ENCODE measurements at regions not wholly inside any gene's neighbourhood (a gene's known extent, or its start where the extent isn't known, plus 50 kb on each side); places are given as distances from the start of the nearest gene placed in this dataset.
"Not testable (repeated sequence)": the region's sequence is repeated elsewhere in the genome, so short reads cannot be mapped to it uniquely, and the experiment has no call there.

DNA sequence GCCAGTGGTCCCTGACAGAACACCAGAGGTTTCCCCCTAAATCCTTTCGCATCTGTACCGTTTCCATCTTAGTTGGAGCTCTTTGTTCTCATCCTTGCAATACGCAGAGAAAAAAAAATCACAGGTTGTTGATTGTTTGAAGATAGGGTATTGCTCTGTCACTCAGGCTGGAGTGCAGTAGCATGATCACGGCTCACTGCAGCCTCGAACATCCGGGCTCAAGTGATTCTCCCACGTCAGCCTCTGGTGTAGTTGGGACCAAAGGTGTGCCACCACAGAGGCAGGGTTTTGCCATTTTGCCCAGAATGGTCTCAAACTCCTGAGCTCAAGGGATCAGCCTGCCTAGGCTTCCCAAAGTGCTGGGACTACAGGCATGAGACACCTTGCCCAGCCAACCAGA lies 185.9 kb downstream of the FAM72C start:
- not testable (repeated sequence) for H3K36me3 ChIP-seq (ENCODE audit: control insufficient read depth, insufficient read depth, low read length); H3K4me1 ChIP-seq (ENCODE audit: control insufficient read depth, insufficient read depth, low read length, poor library complexity, severe bottlenecking); DNase-seq; H3K27ac ChIP-seq (ENCODE audit: insufficient read depth, low read length, poor library complexity, severe bottlenecking); H3K27me3 ChIP-seq (replicated peaks; ENCODE audit: control insufficient read depth, insufficient read depth, low read length, poor library complexity, severe bottlenecking); H3K9me3 ChIP-seq (ENCODE audit: control insufficient read depth, low read length); H3K4me3 ChIP-seq (ENCODE audit: insufficient read depth, low read depth, low read length, poor library complexity, severe bottlenecking)

DNA sequence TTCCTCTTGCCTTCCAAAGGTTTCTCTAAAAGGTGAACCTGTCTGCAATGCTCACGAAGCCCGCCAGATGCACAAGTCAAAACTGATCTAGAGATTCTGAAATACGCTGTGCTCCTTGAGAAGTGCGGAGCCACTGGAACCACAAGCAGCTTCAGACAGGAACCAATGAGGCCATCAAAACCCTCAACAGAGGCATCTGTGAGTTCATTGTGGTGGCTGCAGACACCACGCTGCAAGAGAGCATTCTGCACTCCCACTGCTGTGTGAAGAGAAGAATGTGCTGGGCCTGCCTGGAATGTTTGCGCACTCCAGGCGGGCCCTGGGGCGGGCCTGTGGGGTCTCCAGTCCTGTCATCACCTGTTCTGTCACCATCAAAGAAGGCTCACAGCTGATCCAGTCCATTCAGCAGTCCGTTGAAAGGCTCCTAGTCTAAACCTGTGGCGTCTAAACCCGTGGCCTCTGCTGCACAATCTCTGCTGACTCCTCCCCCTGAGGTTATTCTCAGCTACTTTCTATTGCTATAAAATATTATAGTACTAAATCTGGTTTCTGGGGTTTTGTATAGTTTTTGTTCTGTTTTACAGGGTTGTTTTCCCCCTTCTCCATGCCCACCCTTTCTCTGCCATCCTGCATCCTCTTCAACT lies 187.4 kb downstream of the FAM72C start:
- H3K27ac ChIP-seq (ENCODE audit: insufficient read depth, low read length, poor library complexity, severe bottlenecking); H3K4me3 ChIP-seq (ENCODE audit: insufficient read depth, low read depth, low read length, poor library complexity, severe bottlenecking); H3K36me3 ChIP-seq (ENCODE audit: control insufficient read depth, insufficient read depth, low read length); H3K4me1 ChIP-seq (ENCODE audit: control insufficient read depth, insufficient read depth, low read length, poor library complexity, severe bottlenecking); DNase-seq; H3K27me3 ChIP-seq (replicated peaks; ENCODE audit: control insufficient read depth, insufficient read depth, low read length, poor library complexity, severe bottlenecking); H3K9me3 ChIP-seq (ENCODE audit: control insufficient read depth, low read length): not testable (repeated sequence)

DNA sequence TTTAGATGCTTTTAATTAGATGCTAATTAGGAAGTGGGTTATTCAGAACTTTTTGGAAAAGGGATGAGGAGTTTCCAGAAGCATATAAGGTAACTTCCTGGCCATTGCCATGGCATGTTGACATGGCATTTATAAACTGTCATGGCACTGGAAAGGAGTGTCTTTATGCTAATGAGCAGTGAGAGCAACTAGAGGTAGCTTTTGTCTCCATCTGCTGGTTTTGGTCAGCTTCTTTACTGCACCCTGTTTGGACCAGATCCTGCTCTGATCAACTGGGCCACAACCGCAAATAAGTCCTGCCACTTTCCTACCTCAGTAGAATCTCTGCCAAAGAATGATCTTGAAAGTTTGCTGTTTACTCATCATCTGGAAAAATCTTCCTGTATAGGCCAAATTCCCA lies 193.6 kb downstream of the FAM72C start:
- not testable (repeated sequence) for DNase-seq; H3K4me1 ChIP-seq (ENCODE audit: control insufficient read depth, insufficient read depth, low read length, poor library complexity, severe bottlenecking); H3K27me3 ChIP-seq (replicated peaks; ENCODE audit: control insufficient read depth, insufficient read depth, low read length, poor library complexity, severe bottlenecking); H3K27ac ChIP-seq (ENCODE audit: insufficient read depth, low read length, poor library complexity, severe bottlenecking); H3K36me3 ChIP-seq (ENCODE audit: control insufficient read depth, insufficient read depth, low read length); H3K9me3 ChIP-seq (ENCODE audit: control insufficient read depth, low read length); H3K4me3 ChIP-seq (ENCODE audit: insufficient read depth, low read depth, low read length, poor library complexity, severe bottlenecking)

DNA sequence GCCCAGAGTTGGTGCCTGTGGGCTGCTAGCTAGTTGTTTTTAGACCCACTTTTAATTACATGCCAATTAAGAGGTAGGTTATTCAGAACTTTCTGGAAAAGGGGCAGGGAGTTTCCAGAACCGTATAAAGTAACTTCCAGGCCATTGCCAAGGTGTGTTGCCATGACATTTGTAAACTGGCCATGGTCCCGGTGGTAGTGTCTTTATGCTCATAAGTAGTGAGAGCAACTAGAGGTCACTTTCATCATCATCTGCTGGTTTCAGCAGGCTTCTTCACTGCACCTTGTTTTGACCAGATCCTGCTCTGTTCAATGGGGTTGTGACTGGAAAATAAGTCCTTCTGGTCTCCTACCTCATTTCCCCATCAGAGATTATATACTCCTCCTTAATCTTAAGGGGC lies 207.0 kb downstream of the FAM72C start:
- not testable (repeated sequence) for H3K36me3 ChIP-seq (ENCODE audit: control insufficient read depth, insufficient read depth, low read length); H3K4me3 ChIP-seq (ENCODE audit: insufficient read depth, low read depth, low read length, poor library complexity, severe bottlenecking); H3K27ac ChIP-seq (ENCODE audit: insufficient read depth, low read length, poor library complexity, severe bottlenecking); H3K27me3 ChIP-seq (replicated peaks; ENCODE audit: control insufficient read depth, insufficient read depth, low read length, poor library complexity, severe bottlenecking); DNase-seq; H3K9me3 ChIP-seq (ENCODE audit: control insufficient read depth, low read length); H3K4me1 ChIP-seq (ENCODE audit: control insufficient read depth, insufficient read depth, low read length, poor library complexity, severe bottlenecking)

DNA sequence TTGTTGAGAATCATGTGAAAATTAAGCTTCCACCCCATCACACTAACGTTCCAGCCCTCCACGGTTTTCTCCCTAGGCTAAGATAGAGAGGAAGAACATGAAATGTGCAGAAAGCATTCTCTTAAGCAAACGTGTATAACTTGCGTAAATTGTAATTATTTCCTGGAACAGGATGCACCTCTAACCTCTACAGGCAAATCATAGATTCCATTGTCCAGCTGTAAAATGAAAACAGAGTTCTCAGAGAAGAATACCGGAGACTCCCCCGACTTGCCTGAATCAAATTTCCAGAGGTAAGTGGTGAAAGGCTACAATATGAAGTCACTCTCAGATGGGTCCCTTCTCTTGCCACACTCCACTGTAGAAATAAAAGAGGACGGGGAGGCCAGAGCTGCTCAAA lies 211.4 kb downstream of the FAM72C start:
- not testable (repeated sequence) for H3K36me3 ChIP-seq (ENCODE audit: control insufficient read depth, insufficient read depth, low read length); DNase-seq; H3K27me3 ChIP-seq (replicated peaks; ENCODE audit: control insufficient read depth, insufficient read depth, low read length, poor library complexity, severe bottlenecking); H3K9me3 ChIP-seq (ENCODE audit: control insufficient read depth, low read length); H3K4me1 ChIP-seq (ENCODE audit: control insufficient read depth, insufficient read depth, low read length, poor library complexity, severe bottlenecking); H3K27ac ChIP-seq (ENCODE audit: insufficient read depth, low read length, poor library complexity, severe bottlenecking); H3K4me3 ChIP-seq (ENCODE audit: insufficient read depth, low read depth, low read length, poor library complexity, severe bottlenecking)

DNA sequence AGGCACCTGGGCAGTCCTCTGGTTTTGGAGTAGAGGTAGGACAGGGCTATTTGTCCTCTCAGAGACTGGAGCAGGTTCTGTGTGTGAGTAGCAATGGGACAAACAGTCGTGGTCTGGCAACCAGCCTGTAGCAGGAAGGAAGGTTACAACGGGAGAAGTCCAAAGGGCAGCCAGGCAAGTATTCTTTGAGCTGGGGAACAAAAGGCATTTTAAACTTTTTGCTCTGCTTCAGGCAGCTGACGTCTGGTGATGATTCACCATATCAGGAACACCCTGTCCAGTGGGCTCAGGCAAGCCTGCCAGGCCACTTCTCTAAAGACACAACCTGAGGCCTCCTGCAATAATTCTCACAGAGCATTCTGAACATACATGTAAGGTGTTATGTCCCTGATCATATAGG lies 215.8 kb downstream of the FAM72C start:
- H3K4me1 ChIP-seq (ENCODE audit: control insufficient read depth, insufficient read depth, low read length, poor library complexity, severe bottlenecking): not testable (repeated sequence)

DNA sequence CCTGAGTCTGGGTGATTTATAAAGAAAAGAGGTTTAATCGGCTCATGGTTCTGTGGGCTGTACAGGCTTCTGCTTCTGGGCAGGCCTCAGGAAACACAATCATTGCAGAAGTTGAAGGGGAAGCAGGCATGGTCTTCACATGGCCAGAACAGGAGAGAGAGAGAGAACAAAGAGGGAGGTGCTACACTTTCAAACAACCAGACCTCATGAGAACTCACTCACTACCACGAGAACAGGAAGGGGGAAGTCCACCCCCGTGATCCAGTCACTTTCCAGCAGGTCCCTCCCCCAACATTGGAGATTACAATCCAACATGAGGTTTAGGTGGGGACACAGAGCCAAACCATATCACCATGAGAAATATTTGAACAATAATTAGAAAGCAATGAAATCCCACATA lies 222.9 kb downstream of the FAM72C start:
- H3K36me3 ChIP-seq (ENCODE audit: control insufficient read depth, insufficient read depth, low read length): no peaks in the 10 kb centered on the region
- no peak overlapping the region for H3K27ac ChIP-seq (ENCODE audit: insufficient read depth, low read length, poor library complexity, severe bottlenecking)
- no peaks in the 10 kb centered on the region for H3K27me3 ChIP-seq (replicated peaks; ENCODE audit: control insufficient read depth, insufficient read depth, low read length, poor library complexity, severe bottlenecking)
- H3K4me3 ChIP-seq (ENCODE audit: insufficient read depth, low read depth, low read length, poor library complexity, severe bottlenecking): no peak overlapping the region
- DNase-seq: no peak
- no peaks in the 10 kb centered on the region for H3K4me1 ChIP-seq (ENCODE audit: control insufficient read depth, insufficient read depth, low read length, poor library complexity, severe bottlenecking)
- H3K9me3 ChIP-seq (ENCODE audit: control insufficient read depth, low read length): no peaks in the 10 kb centered on the region

More for the DNA sequence above, 215.8 kb downstream of the FAM72C start:
- H3K27me3 ChIP-seq (replicated peaks; ENCODE audit: control insufficient read depth, insufficient read depth, low read length, poor library complexity, severe bottlenecking); H3K36me3 ChIP-seq (ENCODE audit: control insufficient read depth, insufficient read depth, low read length); DNase-seq; H3K4me3 ChIP-seq (ENCODE audit: insufficient read depth, low read depth, low read length, poor library complexity, severe bottlenecking); H3K27ac ChIP-seq (ENCODE audit: insufficient read depth, low read length, poor library complexity, severe bottlenecking); H3K9me3 ChIP-seq (ENCODE audit: control insufficient read depth, low read length): not testable (repeated sequence)

DNA sequence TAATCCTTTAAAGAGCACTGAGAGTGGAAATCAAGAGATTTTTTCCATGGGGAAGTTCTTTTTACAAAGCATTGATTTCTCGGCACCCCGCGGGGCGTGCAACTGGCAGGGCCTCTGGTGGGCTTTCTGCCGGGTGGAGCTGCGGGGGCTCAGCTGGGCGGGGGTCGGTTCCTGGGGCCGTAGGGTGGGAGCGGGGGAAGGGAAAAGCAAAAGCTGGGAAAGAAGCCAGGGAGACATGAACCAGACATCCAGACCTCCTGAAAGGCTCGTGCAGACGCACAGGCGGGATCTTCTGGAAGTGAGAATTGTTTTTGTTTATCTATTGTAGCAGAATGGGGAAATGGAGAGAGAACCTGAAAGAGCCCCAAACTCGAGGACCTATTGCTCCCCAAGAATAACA lies 235.2 kb downstream of the FAM72C start:
- no peak overlapping the region for H3K27ac ChIP-seq (ENCODE audit: insufficient read depth, low read length, poor library complexity, severe bottlenecking)
- no peaks in the 10 kb centered on the region for H3K27me3 ChIP-seq (replicated peaks; ENCODE audit: control insufficient read depth, insufficient read depth, low read length, poor library complexity, severe bottlenecking)
- DNase-seq: no peak
- H3K4me1 ChIP-seq (ENCODE audit: control insufficient read depth, insufficient read depth, low read length, poor library complexity, severe bottlenecking): no peaks in the 10 kb centered on the region
- H3K9me3 ChIP-seq (ENCODE audit: control insufficient read depth, low read length): no peaks in the 10 kb centered on the region
- no peak overlapping the region for H3K4me3 ChIP-seq (ENCODE audit: insufficient read depth, low read depth, low read length, poor library complexity, severe bottlenecking)
- no peaks in the 10 kb centered on the region for H3K36me3 ChIP-seq (ENCODE audit: control insufficient read depth, insufficient read depth, low read length)

DNA sequence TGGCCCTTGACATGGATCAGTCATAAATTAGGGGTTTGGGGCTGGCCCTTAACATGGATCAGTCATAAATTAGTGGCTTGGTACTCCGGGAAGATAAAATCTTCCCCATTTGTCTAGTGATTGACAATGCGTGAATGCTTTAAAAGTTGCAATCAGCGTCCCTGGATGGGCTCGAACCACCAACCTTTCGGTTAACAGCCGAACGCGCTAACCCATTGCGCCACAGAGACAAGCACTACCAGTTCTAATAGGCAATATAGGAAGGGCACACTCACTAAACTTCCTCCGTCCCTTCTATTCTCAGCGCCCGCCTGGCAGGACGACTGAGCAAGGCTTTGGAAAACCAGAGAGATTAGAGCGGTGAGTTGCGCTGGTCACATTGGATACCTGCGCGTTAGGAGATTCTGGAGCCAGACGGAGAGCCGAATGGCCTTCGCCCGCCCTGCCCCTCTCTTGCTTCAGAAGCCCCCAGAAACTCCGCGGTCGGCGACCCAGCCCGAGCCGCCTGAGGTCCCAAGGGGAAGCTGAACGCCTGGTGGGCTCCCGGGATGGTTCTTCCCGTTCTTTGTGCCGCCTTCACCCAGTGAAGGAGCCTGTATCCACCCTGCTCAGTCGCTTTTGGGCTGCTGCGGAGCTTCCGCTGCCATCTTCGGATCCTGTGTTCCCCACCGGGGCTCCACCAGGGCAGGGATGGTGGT lies 235.9 kb downstream of the FAM72C start:
- DNase-seq: no peak
- H3K27me3 ChIP-seq (replicated peaks; ENCODE audit: control insufficient read depth, insufficient read depth, low read length, poor library complexity, severe bottlenecking): no peaks in the 10 kb centered on the region
- H3K9me3 ChIP-seq (ENCODE audit: control insufficient read depth, low read length): no peaks in the 10 kb centered on the region
- no peaks in the 10 kb centered on the region for H3K4me1 ChIP-seq (ENCODE audit: control insufficient read depth, insufficient read depth, low read length, poor library complexity, severe bottlenecking)
- no peaks in the 10 kb centered on the region for H3K36me3 ChIP-seq (ENCODE audit: control insufficient read depth, insufficient read depth, low read length)
- no peak overlapping the region for H3K4me3 ChIP-seq (ENCODE audit: insufficient read depth, low read depth, low read length, poor library complexity, severe bottlenecking)
- H3K27ac ChIP-seq (ENCODE audit: insufficient read depth, low read length, poor library complexity, severe bottlenecking): no peak overlapping the region

DNA sequence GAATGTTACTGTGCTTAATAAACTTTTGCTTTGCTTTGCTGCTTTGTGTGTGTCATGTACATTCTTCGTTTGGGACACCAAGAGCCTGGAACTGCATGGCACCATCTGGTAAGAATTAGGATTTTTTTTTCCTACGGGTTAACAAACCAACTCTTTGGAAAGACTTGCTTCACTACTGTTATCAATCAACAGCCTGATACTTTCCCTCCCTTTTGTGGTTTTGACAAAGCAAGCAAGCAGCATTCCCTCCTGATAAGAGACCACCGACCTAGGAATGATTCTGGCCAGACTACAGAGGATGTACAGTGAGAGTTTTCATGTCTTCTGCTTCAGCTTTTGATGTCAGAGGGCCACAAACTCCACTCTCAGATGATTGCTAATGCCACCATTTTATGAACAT lies 237.5 kb downstream of the FAM72C start:
- H3K9me3 ChIP-seq (ENCODE audit: control insufficient read depth, low read length); H3K4me3 ChIP-seq (ENCODE audit: insufficient read depth, low read depth, low read length, poor library complexity, severe bottlenecking); H3K27me3 ChIP-seq (replicated peaks; ENCODE audit: control insufficient read depth, insufficient read depth, low read length, poor library complexity, severe bottlenecking); H3K36me3 ChIP-seq (ENCODE audit: control insufficient read depth, insufficient read depth, low read length); H3K4me1 ChIP-seq (ENCODE audit: control insufficient read depth, insufficient read depth, low read length, poor library complexity, severe bottlenecking); H3K27ac ChIP-seq (ENCODE audit: insufficient read depth, low read length, poor library complexity, severe bottlenecking); DNase-seq: not testable (repeated sequence)

All from effector memory CD4-positive, alpha-beta T cell (primary cell).